ENCODE measurements at regions not wholly inside any gene's neighbourhood (a gene's known extent, or its start where the extent isn't known, plus 50 kb on each side); places are given as distances from the start of the nearest gene placed in this dataset.

DNA sequence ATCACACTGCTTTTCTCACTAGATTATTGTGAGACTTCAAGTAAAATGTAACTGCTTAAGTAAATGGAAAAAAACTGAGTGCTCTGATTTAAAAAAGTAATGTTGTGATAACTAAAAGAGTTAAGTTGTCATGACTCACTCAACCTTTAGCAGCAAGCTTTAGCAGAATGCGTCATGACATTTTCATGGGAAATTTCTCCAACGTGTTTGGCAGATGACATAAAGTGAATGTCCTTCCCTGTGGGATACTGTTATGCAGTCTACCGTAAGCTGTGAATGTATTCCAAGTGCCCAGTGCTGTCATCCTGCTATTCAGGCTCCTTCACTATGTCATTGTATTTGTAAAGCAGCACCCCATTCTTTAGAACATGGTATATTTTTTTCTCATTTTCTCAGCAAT is 136.2 kb downstream of the CPXCR1 start:
- Histone ChIP-seq H3K4me1 (ENCODE audit: insufficient read depth, low read length) (no peaks in the 10 kb centered on the region), H4K20me1 (ENCODE audit: insufficient read depth, low read length) (no peaks in the 10 kb centered on the region), H3K79me2 (ENCODE audit: insufficient read depth, low read length) (no peaks in the 10 kb centered on the region), H3K9me3 (ENCODE audit: low read length) (no peaks in the 10 kb centered on the region), H3K27me3 (ENCODE audit: control insufficient read depth in 1 of 2, insufficient read depth in 2 of 2, low read length in 2 of 2) (no peaks in the 10 kb centered on the region), H3K4me2 (ENCODE audit: low read depth, low read length) (no peak overlapping the region), H3K9ac (ENCODE audit: insufficient read depth, low read depth, low read length) (no peak overlapping the region), H3K27ac (ENCODE audit: extremely low read length, insufficient read depth, low read length) (no peak overlapping the region), H2AFZ (ENCODE audit: low read length) (no peak overlapping the region), H3K36me3 (replicated peaks in 1 of 2; ENCODE audit: control insufficient read depth in 1 of 2, insufficient read depth in 2 of 2, low read length in 2 of 2) (no peaks in the 10 kb centered on the region), H3K4me3 (replicated peaks in 1 of 3; ENCODE audit: insufficient read depth in 1 of 3, low read depth in 2 of 3, low read length in 3 of 3) (no peak overlapping the region)
- intact Hi-C loops (cut with micrococcal nuclease; ENCODE audit: unreplicated experiment), result no loop called here
- ATAC-seq, result no peak
- BruUV-seq (replicated peaks), result no TSS peak
- in situ Hi-C loops (cut with HindIII; ENCODE audit: extremely low pct_ligation_motif_present, low pct_unique_long_range_greater_than_20kb), result no loop called here
- no peak for TF ChIP-seq MED13 (CRISPR knock-in tag; IDR thresholded peaks at IDR 0.05)
- TF ChIP-seq, protein P1, sequence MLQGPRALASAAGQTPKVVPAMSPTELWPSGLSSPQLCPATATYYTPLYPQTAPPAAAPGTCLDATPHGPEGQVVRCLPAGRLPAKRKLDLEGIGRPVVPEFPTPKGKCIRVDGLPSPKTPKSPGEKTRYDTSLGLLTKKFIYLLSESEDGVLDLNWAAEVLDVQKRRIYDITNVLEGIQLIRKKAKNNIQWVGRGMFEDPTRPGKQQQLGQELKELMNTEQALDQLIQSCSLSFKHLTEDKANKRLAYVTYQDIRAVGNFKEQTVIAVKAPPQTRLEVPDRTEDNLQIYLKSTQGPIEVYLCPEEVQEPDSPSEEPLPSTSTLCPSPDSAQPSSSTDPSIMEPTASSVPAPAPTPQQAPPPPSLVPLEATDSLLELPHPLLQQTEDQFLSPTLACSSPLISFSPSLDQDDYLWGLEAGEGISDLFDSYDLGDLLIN (CRISPR knock-in tag; IDR thresholded peaks at IDR 0.05; ENCODE audit: borderline replicate concordance), result no peak
- TF ChIP-seq NONO (IDR thresholded peaks at IDR 0.05), result no peak
- TF ChIP-seq NONO (CRISPR knock-in tag; conservative IDR thresholded peaks at IDR 0.05), result no peak
- TF ChIP-seq ELF3 (CRISPR knock-in tag; IDR thresholded peaks at IDR 0.05), result no peak
- TF ChIP-seq, protein P2, sequence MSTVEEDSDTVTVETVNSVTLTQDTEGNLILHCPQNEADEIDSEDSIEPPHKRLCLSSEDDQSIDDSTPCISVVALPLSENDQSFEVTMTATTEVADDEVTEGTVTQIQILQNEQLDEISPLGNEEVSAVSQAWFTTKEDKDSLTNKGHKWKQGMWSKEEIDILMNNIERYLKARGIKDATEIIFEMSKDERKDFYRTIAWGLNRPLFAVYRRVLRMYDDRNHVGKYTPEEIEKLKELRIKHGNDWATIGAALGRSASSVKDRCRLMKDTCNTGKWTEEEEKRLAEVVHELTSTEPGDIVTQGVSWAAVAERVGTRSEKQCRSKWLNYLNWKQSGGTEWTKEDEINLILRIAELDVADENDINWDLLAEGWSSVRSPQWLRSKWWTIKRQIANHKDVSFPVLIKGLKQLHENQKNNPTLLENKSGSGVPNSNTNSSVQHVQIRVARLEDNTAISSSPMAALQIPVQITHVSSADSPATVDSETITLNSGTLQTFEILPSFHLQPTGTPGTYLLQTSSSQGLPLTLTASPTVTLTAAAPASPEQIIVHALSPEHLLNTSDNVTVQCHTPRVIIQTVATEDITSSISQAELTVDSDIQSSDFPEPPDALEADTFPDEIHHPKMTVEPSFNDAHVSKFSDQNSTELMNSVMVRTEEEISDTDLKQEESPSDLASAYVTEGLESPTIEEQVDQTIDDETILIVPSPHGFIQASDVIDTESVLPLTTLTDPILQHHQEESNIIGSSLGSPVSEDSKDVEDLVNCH (CRISPR knock-in tag; IDR thresholded peaks at IDR 0.05), result no peak
- TF ChIP-seq NR2F2 (IDR thresholded peaks at IDR 0.05; ENCODE audit: borderline replicate concordance, low read depth), result no peak
- no peak for TF ChIP-seq ZNF790 (CRISPR knock-in tag; IDR thresholded peaks at IDR 0.05; ENCODE audit: borderline replicate concordance)
- no peak for TF ChIP-seq PHF5A (CRISPR knock-in tag; IDR thresholded peaks at IDR 0.05; ENCODE audit: low read depth, unreplicated experiment)
- TF ChIP-seq, protein P3, sequence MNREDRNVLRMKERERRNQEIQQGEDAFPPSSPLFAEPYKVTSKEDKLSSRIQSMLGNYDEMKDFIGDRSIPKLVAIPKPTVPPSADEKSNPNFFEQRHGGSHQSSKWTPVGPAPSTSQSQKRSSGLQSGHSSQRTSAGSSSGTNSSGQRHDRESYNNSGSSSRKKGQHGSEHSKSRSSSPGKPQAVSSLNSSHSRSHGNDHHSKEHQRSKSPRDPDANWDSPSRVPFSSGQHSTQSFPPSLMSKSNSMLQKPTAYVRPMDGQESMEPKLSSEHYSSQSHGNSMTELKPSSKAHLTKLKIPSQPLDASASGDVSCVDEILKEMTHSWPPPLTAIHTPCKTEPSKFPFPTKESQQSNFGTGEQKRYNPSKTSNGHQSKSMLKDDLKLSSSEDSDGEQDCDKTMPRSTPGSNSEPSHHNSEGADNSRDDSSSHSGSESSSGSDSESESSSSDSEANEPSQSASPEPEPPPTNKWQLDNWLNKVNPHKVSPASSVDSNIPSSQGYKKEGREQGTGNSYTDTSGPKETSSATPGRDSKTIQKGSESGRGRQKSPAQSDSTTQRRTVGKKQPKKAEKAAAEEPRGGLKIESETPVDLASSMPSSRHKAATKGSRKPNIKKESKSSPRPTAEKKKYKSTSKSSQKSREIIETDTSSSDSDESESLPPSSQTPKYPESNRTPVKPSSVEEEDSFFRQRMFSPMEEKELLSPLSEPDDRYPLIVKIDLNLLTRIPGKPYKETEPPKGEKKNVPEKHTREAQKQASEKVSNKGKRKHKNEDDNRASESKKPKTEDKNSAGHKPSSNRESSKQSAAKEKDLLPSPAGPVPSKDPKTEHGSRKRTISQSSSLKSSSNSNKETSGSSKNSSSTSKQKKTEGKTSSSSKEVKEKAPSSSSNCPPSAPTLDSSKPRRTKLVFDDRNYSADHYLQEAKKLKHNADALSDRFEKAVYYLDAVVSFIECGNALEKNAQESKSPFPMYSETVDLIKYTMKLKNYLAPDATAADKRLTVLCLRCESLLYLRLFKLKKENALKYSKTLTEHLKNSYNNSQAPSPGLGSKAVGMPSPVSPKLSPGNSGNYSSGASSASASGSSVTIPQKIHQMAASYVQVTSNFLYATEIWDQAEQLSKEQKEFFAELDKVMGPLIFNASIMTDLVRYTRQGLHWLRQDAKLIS (CRISPR knock-in tag; IDR thresholded peaks at IDR 0.05), result no peak
- TF ChIP-seq, protein P4, sequence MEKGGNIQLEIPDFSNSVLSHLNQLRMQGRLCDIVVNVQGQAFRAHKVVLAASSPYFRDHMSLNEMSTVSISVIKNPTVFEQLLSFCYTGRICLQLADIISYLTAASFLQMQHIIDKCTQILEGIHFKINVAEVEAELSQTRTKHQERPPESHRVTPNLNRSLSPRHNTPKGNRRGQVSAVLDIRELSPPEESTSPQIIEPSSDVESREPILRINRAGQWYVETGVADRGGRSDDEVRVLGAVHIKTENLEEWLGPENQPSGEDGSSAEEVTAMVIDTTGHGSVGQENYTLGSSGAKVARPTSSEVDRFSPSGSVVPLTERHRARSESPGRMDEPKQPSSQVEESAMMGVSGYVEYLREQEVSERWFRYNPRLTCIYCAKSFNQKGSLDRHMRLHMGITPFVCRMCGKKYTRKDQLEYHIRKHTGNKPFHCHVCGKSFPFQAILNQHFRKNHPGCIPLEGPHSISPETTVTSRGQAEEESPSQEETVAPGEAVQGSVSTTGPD (CRISPR knock-in tag; IDR thresholded peaks at IDR 0.05), result no peak
- TF ChIP-seq, protein P5, sequence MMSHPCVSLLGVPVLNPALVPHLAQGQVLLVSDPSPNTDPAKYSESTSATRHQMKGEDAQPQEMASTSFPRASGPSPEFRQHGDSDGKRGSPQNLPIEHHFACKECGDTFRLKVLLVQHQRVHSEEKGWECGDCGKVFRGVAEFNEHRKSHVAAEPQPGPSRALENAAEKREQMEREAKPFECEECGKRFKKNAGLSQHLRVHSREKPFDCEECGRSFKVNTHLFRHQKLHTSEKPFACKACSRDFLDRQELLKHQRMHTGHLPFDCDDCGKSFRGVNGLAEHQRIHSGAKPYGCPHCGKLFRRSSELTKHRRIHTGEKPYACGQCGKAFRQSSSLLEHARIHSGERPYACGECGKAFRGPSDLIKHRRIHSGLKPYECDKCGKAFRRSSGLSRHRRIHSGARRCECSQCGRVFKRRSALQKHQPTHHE (CRISPR knock-in tag; IDR thresholded peaks at IDR 0.05; ENCODE audit: borderline replicate concordance), result no peak
- WGBS (ENCODE audit: low lambda C conversion rate), result 20% methylated on average over 2 of the region's 3 CpGs
- FAIRE-seq, result no peak
- POLR2A ChIA-PET, result no interaction called here
- CTCF ChIA-PET (ENCODE audit: low intra/inter-chr PET ratio, low total read pairs), result no interaction called here
- no peak for DNase-seq (ENCODE audit: low spot score)

Measured in HepG2 (cell line).